Pons (tissue), 1 donor: ENCODE measurements at regions not wholly inside any gene's neighbourhood (a gene's known extent, or its start where the extent isn't known, plus 50 kb on each side); places are given as distances from the start of the nearest gene placed in this dataset.

Experiments used
- DNase-seq: peaks from one replicate; pipeline ENCODE4 v3.0.0-alpha.2; 2016; ENCODE audit warnings: low spot score

DNA sequence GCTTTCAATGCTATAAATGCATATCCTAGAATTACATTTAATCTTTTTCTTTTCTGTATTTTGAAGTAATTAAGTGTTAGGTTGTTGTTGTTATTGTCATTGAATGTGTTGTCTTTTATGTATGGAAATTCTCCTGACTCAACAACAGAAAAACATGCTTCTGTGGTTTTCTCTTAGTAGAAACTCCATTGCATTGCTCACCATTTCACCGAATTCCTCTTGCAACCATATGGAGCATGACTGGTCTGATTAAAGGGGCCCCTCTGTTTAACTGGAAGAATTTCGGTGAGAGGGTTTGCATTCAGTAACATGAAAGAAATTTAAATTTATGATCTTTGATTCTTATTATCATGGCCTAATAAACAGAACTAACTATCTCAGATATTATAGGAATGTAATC, 454.3 kb upstream of the JARID2 start:
- no peak for DNase-seq

- DNase-seq = no peak
Measured at GRCh38 chr6:14792118-14792955, 453.5 kb upstream of the JARID2 start.

- DNase-seq = no peak
Measured at GRCh38 chr6:14795451-14795850, 450.4 kb upstream of the JARID2 start.

DNA sequence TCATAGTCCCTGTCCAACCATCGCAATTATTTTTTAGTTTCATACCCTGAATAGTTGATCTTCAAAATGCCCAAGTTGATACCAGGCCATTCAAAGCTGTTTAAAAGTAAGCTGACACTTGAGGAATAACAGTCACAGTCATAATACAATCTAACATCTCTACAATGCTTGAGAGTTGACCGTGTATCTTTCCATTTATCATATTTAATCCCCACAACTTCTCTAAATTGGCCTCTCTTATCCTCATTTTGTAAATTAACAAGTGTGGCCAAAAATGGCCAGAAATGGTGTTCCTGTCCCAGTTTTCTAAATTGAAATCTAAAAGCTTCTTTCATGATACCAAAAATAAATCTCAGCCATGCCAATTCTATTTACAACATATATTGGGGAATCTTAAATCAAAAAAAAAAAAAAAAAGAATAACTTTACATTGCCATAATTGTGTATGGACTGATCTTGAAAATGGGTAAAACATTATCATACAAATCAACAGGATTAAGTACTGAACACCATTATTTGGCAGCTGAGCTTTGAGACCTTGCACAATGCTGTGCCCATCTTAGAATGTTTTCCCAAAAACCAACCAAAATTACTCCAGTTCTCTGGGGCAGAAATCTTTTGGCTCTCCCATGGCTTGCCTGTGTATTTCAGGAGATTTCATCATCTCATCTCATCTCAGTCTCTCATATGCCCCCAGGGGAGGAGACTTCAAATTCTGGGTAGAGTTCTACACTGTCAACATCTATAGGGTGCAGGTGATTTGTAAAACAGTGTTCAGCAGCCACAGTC, 448.7 kb upstream of the JARID2 start:
- DNase-seq = no peak

DNA sequence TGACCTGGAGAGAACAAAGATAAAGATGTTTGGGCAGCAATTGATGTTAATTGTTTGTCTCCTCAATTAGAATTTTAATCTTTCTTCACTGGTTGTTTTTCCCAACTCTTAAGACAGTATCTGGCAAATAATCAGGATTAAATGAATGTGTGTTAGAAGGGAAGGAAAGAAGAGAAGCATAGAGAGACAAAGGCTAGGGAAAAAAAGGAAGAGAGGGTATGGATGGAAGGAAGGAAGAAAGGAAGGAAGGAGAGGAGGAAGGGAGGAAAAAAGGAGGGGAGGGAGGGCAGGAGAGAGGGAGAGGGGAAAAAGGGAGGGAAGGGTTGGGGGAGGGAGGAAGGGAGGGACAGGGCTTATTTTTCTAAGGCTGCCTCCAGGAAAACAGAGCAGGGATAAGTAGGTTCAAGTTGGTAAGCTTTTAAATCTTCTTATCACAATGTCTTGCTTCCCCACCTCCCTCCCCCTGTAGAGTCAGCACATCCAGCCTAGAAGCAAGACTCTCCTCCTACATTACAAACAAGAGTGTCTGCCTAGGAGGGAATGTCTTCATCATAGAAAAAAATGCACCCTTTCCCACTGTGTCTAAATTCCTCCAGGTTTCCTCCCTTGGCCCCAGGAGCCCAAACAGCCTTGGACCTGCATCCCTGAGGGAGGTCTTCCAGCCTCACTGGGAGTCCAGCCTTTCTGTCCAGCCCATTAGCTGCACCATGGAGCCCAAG, 447.8 kb upstream of the JARID2 start:
- DNase-seq = no peak

DNA sequence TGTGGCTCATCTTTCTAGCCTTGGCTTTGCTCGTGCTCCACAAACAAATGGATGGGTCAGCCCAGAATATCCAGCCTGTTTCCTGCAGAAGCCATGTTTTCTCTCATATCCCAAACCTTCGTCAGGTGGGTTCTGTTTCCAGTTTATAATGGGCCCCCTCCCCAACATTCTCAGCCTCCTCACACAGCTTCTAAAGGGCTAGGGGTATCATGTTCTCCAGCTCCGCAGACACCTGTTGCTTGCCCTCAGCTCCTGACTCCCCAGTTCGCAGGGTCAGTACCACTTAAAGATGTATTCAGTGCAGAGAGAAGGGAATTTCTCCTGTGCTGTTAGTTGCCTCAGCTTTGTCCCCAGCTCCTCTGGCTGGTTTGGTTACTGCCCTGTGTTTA, 447.3 kb upstream of the JARID2 start:
- no peak for DNase-seq

DNA sequence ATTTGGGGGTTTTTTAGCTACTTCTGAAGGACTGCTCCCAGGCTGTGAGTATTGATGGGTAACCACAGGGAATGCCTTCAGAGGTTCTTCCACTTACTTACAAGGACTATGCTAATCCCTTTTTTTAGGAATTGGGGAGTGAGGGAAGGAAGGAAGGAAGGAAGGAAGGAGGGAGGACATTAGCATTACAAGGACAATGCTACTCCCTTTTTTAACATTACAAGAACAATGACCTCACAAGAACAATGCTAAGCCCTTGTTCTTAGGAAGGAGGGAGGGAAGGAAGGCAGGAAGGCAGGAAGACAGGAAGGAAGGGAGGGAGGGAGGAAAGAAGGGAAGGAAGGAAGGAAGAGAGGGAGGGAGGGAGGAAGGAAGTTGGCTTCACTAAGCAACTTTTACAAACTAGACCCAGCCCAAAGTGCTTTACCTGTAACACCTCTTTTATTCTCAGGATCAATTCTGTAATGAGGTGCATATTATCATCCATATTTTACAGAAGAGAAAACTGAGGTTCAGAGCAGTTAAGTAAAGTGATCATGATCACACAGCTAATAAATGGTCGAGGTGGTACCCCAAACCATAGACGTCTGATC, 446.8 kb upstream of the JARID2 start:
- DNase-seq = no peak

- peak; percentile 84 for DNase-seq
Measured at GRCh38 chr6:14799928-14800327, 445.9 kb upstream of the JARID2 start.

- DNase-seq = no peak
Measured at GRCh38 chr6:14802514-14803160, 443.2 kb upstream of the JARID2 start.

GRCh38 chr6:14804001-14804784, 441.7 kb upstream of the JARID2 start:
- peak; percentile 72 for DNase-seq

GRCh38 chr6:14804785-14805210, 441.1 kb upstream of the JARID2 start:
- peak; percentile 90 for DNase-seq

GRCh38 chr6:14806101-14806500, 439.8 kb upstream of the JARID2 start:
- no peak for DNase-seq

GRCh38 chr6:14807130-14807529, 438.7 kb upstream of the JARID2 start:
- no peak for DNase-seq

DNA sequence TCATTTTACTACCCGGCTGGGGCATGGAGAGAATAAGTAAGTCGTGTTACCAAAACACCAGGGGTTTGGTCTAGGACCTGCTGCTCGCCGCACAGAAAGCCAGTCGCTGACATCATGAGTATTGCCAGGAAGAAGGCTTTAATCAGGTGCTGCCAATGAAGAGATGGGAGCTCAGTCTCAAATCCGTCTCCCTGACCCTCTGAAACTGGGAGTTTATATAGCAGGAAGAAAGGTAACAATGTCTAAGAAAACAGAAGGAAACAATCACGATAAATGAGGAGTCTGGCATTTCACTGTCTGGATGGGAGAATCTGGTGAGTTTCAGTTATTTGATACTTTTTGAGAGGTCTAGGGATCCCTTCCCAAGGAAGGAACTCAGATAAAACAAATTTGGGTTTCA, 437.9 kb upstream of the JARID2 start:
- DNase-seq = no peak

- no peak for DNase-seq
Measured at GRCh38 chr6:14810021-14810420, 435.8 kb upstream of the JARID2 start.

DNA sequence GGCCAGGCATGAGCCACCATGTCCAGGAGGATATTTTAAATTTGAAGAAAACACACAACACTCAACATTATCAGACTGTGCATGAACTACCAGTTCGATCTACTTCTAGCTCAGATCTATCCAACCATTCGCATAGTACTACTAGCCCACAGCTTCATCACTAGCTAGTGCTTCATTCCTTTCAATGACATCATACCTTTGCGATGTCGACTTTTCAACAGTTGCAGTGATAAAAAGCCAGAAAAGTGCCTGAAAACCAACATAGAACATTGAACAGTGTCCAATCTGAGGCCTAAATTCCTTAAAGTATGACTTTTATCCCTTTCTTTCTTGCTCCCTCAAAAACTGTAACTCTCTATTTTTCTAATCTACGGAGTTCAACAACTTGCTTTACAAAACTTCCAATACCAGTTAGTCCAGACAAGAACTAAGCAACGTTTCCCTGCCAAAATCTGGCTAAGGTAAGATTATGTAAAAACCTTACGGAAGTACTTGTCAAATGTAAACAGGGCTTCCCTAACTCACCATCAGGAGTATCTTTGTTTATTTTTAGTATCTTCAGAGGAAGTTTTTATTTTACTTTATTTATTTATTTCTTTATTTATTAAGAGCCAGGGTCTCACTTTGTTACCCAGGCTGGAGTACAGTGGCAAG, 434.0 kb upstream of the JARID2 start:
- DNase-seq = no peak

DNA sequence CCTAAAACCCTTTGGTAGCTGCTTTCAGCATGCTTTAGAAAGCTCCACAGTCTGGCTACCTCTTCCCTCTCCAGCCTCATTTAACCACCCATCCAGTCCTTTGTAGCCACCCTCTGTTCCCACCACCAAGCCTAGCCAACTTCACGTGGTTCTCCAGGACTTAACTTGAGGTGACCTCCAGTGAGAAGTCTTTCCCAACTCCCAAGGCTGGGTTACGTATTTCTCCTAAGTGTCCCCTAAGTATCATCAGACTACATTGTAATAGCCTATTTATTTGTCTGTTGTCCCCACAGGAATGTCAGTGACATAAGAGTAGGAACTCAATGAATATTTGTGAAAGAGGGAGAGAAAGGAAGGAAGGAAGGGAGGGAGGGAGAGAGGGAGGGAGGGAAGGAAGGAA, 431.9 kb upstream of the JARID2 start:
- no peak for DNase-seq

- peak; percentile 76 for DNase-seq
Measured at GRCh38 chr6:14816116-14816859, 429.6 kb upstream of the JARID2 start.

DNA sequence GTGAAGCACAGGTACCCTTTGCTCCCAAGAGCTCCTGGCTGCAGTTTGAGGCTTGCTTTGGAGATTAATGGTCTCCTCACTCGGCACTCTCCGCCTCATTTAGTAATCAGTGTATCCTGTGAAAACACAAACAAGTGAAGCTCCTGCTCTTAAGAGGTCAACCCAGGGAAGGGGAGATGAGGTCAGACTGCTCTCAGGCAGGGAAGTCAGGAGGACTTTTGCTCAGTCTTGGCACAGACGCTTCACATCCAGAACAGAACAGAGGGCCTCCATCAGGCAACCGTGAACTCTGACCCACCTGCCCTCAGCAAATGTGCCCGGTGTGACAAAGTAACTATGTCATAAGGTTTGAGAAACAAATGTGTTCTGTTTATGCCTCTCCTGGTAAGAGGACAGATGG, 428.8 kb upstream of the JARID2 start:
- DNase-seq = no peak

GRCh38 chr6:14818422-14818884, 427.4 kb upstream of the JARID2 start:
- no peak for DNase-seq
